ENCODE measurements at regions not wholly inside any gene's neighbourhood (a gene's known extent, or its start where the extent isn't known, plus 50 kb on each side); places are given as distances from the start of the nearest gene placed in this dataset.
"Not testable (repeated sequence)": the region's sequence is repeated elsewhere in the genome, so short reads cannot be mapped to it uniquely, and the experiment has no call there.

GRCh38 chr15:93920204-93920603 lies 311.2 kb upstream of the MCTP2 start:
- Histone ChIP-seq H4K20me1 (ENCODE audit: control insufficient read depth, insufficient read depth) (no peaks in the 10 kb centered on the region), H3K4me3 (no peak overlapping the region), H2AFZ (ENCODE audit: control insufficient read depth, low read depth, low read length) (no peak overlapping the region), H3K27me3 (replicated peaks in 1 of 2; ENCODE audit: control insufficient read depth in 2 of 2, insufficient read depth in 2 of 2, low read length in 1 of 2) (no peaks in the 10 kb centered on the region; a peak in 1 of 4 replicates), H3K27ac (ENCODE audit: control insufficient read depth, insufficient read depth) (no peak overlapping the region), H3K9me3 (replicated peaks; ENCODE audit: control insufficient read depth, insufficient read depth, low read length) (no peaks in the 10 kb centered on the region), H3K9ac (ENCODE audit: control insufficient read depth, insufficient read depth, low read length) (no peak overlapping the region), H3K79me2 (ENCODE audit: control insufficient read depth, insufficient read depth, low read length) (no peaks in the 10 kb centered on the region), H3K4me2 (ENCODE audit: control insufficient read depth, insufficient read depth) (no peak overlapping the region), H3K36me3 (ENCODE audit: control insufficient read depth in 2 of 2, insufficient read depth in 2 of 2, low read length in 1 of 2) (no peaks in the 10 kb centered on the region), H3K4me1 (ENCODE audit: control insufficient read depth, insufficient read depth, low read length) (no peaks in the 10 kb centered on the region)
- FAIRE-seq: no peak
- in situ Hi-C loops (cut with MboI) (no loop called here), intact Hi-C loops (cut with micrococcal nuclease; ENCODE audit: unreplicated experiment) (no loop called here)
- no peak for ATAC-seq
- ChIA-PET CTCF (interaction anchor here (1.2 kb wide), 1 partner anchor 890 kb away, joined by 3 read pairs; no protein-coding TSS in a partner anchor), SMC1A (ENCODE audit: uncharacterized antibody, unreplicated experiment) (interaction anchor here (1.2 to 1.6 kb wide), 3 partner anchors 10 to 20 kb away, joined by 3 to 7 read pairs (median 3); no protein-coding TSS in a partner anchor), POLR2A (no interaction called here), RAD21 (ENCODE audit: unreplicated experiment) (no interaction called here)
- WGBS (ENCODE audit: insufficient coverage, insufficient replicate concordance, low lambda C conversion rate, missing lambda C conversion rate): 38% methylated on average over 4 of the region's 4 CpGs
- TF ChIP-seq CHD2 (IDR thresholded peaks at IDR 0.05; ENCODE audit: borderline replicate concordance, low read depth, low read length) (no peak), PML (IDR thresholded peaks at IDR 0.05; ENCODE audit: low read length) (no peak), BCL11A (IDR thresholded peaks at IDR 0.05; ENCODE audit: low read depth, low read length) (no peak), ZNF592 (IDR thresholded peaks at IDR 0.05) (no peak)
- no TSS peak for BruUV-seq (replicated peaks)
- DNase-seq (ENCODE audit: low read depth, low spot score): no peak

- in situ Hi-C loops (cut with MboI); RAD21 ChIA-PET (ENCODE audit: unreplicated experiment); intact Hi-C loops (cut with micrococcal nuclease; ENCODE audit: unreplicated experiment); ATAC-seq; H3K4me3 ChIP-seq; H3K9ac ChIP-seq (ENCODE audit: control insufficient read depth, insufficient read depth, low read length); H3K27me3 ChIP-seq (replicated peaks in 1 of 2; ENCODE audit: control insufficient read depth in 2 of 2, insufficient read depth in 2 of 2, low read length in 1 of 2); H2AFZ ChIP-seq (ENCODE audit: control insufficient read depth, low read depth, low read length); H3K79me2 ChIP-seq (ENCODE audit: control insufficient read depth, insufficient read depth, low read length); H3K36me3 ChIP-seq (ENCODE audit: control insufficient read depth in 2 of 2, insufficient read depth in 2 of 2, low read length in 1 of 2); H3K4me1 ChIP-seq (ENCODE audit: control insufficient read depth, insufficient read depth, low read length); H3K27ac ChIP-seq (ENCODE audit: control insufficient read depth, insufficient read depth); H4K20me1 ChIP-seq (ENCODE audit: control insufficient read depth, insufficient read depth); SMC1A ChIA-PET (ENCODE audit: uncharacterized antibody, unreplicated experiment); H3K4me2 ChIP-seq (ENCODE audit: control insufficient read depth, insufficient read depth); CTCF ChIA-PET; POLR2A ChIA-PET; BruUV-seq (replicated peaks); H3K9me3 ChIP-seq (replicated peaks; ENCODE audit: control insufficient read depth, insufficient read depth, low read length); DNase-seq (ENCODE audit: low read depth, low spot score); FAIRE-seq: not testable (repeated sequence)
- WGBS (ENCODE audit: insufficient coverage, insufficient replicate concordance, low lambda C conversion rate, missing lambda C conversion rate): 31% methylated on average over 2 of the region's 2 CpGs
Observed at GRCh38 chr15:93918801-93919200, 312.6 kb upstream of the MCTP2 start.

Data from GM12878 (cell line).